ENCODE measurements at regions not wholly inside any gene's neighbourhood (a gene's known extent, or its start where the extent isn't known, plus 50 kb on each side); places are given as distances from the start of the nearest gene placed in this dataset.

GRCh38 chrX:134173541-134174272, 63.3 kb upstream of the CCDC160 start:
- no peak for DNase-seq

GRCh38 chrX:134174273-134174660, 62.7 kb upstream of the CCDC160 start:
- no peak for DNase-seq

GRCh38 chrX:134174859-134175258, 62.1 kb upstream of the CCDC160 start:
- DNase-seq: no peak

GRCh38 chrX:134177527-134177926, 59.5 kb upstream of the CCDC160 start:
- DNase-seq: no peak

- DNase-seq: no peak
These were observed 56.2 kb upstream of the CCDC160 start for GRCh38 chrX:134180601-134181274.

GRCh38 chrX:134181275-134181660, 55.7 kb upstream of the CCDC160 start:
- no peak for DNase-seq

GRCh38 chrX:134183665-134184064, 53.3 kb upstream of the CCDC160 start:
- DNase-seq: no peak

- DNase-seq: no peak
These were observed 52.0 kb upstream of the CCDC160 start for GRCh38 chrX:134184936-134185335.

GRCh38 chrX:134186362-134187121, 50.4 kb upstream of the CCDC160 start:
- peak; percentile 77 for DNase-seq

Measured in central memory CD4-positive, alpha-beta T cell (primary cell).